ENCODE measurements at regions not wholly inside any gene's neighbourhood (a gene's known extent, or its start where the extent isn't known, plus 50 kb on each side); places are given as distances from the start of the nearest gene placed in this dataset.

- DNase-seq: no peak
These were observed 102.9 kb upstream of the RIOK3 start for GRCh38 chr18:23350188-23350587.

DNA sequence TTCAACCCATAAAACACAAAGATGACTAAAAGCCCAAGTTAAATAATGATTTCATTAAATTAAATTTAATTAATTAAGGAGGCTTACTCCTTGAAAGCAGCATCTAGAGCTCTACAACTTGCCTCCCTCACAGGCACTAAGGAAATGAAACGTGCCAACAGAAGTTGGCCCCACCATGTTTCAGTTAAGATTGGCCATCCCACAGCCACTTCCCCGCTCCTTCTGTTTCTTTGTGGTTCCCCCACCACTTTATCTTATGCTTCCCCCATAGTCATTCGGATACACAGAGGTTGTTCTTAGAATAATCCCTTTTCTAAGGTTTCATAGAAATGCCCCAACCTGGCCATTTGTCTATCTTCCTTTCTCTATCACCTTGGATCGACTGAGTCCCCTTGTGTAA, 101.6 kb upstream of the RIOK3 start:
- no peak for DNase-seq

- DNase-seq: no peak
These were observed 101.0 kb upstream of the RIOK3 start for GRCh38 chr18:23352042-23352441.

GRCh38 chr18:23353459-23353858, 99.6 kb upstream of the RIOK3 start:
- no peak for DNase-seq

- no peak for DNase-seq
These were observed 98.5 kb upstream of the RIOK3 start for GRCh38 chr18:23354625-23355024.

DNA sequence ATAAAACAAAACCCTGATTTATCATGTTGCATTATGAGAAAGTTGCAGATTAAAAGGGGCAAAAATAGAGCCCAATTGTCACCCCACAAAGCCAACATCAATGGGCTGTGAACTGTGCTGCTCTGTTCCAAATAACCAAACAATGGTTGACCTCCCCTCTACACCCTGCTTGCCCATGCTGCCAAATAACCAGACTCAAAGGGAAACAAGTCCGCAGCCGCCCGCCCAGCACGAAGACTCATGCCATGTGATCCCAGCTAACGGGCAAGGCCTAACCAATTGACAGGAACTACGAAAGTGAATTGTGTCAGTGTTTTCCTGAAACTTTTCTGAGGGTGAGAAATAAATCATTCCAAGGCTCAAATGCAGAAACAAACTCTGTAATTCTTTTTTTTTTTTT, 97.9 kb upstream of the RIOK3 start:
- no peak for DNase-seq

- no peak for DNase-seq
These were observed 96.7 kb upstream of the RIOK3 start for GRCh38 chr18:23356424-23356823.

DNA sequence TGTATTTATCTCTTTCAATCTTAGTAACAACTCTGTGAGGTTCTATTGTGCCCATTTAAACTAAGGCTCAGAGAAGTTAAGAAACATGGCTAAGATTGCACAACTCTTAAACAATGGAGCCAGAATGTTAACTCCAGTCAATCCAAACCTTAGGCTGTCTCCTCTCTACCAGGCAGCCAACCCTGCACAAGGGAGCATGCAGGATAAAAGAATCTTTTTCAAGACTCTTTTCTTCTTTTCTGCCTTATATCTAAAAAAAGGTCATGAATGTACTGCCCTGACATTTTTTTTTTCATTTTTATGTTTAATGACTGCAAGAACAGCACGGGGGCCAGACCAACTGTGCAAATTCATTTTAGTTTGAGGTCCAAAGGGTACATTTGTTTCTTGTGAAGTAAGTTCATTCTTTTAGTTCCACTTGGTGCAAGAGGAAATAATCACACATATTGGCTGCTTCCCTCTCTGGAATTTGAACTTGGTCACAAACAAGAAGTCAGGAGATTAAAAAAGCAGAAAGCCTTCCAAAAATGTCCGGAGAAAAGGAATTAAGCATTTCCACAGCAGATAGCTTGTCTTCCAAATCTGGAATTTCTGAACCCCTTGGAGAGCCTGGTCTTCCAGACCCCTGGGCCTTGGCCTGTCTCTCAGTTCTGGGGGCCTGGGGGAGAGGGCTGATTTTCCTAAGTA, 96.0 kb upstream of the RIOK3 start:
- DNase-seq: no peak

GRCh38 chr18:23357996-23358594, 95.0 kb upstream of the RIOK3 start:
- DNase-seq: no peak

- no peak for DNase-seq
These were observed 93.7 kb upstream of the RIOK3 start for GRCh38 chr18:23359421-23359820.

DNA sequence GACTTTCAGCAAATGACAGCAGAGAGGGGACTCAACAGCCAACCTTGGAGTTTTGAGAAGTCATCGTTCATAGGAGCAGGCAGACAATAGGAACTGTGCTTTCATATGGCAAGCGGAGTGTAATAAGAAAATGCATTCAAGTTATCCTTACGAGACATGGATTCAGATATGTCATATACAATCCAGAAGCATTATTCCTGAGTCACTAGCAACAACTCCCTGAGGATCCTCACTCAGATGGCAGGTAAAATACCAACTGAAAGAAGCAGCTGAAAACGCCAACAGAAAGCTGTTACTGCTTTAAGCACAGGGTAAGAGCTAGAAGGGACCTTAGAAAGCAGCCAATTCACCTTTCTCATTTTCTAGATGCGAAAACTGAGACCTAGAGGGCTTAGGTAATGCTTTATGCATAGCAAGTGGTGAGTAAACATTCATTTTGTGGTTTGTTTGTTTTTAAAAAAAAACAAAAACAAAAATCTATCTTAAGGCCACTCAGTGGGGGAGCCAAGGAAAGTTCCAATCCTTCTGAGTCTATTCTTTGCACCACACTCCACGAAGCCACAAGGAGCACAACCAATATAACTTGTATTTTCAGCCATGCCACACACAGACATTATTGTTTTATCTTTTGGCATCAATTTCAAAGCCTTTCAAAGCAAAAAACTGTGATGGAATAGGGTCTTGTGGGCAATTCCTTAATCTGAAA, 89.1 kb upstream of the RIOK3 start:
- no peak for DNase-seq

GRCh38 chr18:23365602-23366001, 87.5 kb upstream of the RIOK3 start:
- DNase-seq: no peak

GRCh38 chr18:23369266-23369665, 83.8 kb upstream of the RIOK3 start:
- no peak for DNase-seq

- DNase-seq: no peak
These were observed 79.5 kb upstream of the RIOK3 start for GRCh38 chr18:23373570-23373969.

DNA sequence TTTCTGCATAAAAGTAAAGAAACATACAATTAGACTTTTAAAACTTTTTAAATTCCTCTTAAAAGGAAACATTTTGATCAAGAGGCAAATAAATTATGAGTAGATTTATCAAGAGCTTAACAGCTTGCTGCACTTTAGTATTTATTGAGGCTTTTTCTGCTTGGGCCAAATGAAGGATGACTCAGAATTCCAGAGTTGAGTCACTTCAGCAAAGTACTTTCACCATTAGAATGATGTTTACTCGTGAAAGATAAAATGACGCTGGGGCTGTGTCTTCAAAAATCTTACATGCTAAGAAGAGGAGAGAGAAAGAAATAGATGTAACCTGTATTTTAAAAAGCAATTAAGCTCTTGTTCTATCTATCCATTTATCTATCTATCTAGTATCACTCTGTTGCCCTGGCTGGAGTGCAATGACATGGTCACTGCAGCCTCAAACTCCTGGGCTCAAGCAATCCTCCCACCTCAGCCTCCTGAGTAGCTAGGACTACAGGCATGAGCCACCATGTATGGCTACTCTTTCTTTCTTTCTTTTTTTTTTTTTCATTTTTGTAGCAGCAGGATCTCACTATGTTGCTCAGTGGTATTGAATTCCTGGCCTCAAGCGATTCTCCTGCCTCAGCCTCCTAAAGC, 75.3 kb upstream of the RIOK3 start:
- DNase-seq: no peak

GRCh38 chr18:23378302-23378686, 74.8 kb upstream of the RIOK3 start:
- no peak for DNase-seq

DNA sequence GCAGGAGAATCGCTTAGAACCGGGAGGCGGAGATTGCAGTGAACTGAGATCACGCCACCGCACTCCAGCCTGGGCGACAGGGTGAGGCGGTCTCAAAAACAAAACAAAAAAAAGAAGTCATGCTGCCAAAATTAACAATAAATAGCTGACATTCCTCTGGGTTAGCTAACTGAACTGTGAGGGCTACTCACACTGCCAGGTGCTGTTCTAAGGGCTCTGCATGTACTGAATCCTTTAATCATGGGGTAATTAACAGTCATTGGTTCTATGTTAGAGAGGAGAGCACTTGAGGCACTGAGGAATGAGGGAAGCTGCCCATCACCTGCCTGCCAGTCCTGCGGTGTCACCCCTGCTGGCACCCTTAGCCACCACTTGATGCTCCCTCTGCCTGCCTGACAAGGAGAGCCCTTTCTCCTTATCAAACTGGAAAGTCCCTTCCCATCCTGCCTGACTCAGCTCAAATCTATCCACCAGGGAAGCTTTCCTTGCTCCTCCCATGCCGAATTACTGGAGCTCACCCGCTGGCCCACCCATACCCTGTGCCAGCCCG, 73.0 kb upstream of the RIOK3 start:
- no peak for DNase-seq

DNA sequence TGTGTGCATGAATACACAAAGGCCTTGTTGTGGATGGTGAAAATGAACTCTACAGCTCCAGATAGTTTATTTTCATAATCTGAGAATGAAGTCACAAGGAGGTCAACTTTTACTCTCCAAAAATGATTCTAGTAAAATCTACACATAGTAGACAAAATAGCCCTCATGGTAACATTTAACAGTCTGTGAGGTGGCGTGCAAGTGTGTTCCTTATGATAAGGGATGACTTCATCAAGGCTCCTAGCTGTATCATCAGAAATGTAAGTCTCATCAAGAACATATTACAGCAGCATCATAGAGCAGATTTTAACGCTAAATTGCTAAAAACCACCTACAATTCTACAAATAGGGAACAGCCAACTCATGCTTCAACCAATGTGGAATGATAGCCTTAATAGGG, 72.3 kb upstream of the RIOK3 start:
- DNase-seq: no peak

GRCh38 chr18:23383494-23383893, 69.6 kb upstream of the RIOK3 start:
- no peak for DNase-seq

DNA sequence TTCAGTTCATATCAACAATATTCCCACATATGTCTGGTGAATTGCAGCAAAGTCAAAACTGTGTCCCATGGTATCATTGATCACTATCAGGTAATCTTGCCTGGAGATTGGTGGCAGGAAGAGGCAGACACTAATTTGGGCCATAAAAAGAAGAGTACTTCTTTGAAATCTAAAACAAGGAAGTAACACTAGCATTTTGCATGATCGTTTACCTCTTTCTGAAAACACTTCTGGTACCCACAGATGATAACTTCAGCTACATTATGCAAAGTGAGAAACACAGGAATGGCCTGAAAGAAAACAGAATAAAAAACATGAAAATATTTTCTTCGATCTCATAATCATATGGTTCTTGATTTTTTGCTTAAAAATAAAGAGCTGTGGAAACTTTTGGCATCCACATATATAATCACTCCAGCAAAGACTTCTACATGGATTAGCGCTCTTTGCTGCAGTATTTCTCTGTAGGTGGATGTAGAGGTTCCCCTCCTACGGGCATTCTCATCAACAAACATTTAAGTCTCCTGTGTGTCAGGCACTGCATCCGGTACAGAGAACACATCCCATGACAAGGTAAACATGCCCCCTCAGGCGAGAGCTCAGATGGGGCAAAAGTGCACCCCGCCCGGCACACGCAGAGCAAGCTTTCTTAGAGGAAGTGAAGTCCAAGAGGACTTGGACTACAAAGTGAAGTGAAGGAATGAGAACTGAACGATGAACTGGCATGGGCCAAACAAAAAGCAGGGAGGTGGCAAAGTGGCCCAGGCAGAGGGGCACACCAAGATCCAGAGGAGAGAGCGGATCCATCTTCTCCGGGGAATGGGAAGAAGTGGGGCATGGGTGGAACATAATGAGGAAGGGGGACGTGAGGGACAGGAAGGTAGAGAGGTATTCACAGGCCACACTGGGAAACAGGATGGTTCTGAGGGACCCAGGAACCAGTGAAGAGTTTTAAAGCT, 68.0 kb upstream of the RIOK3 start:
- no peak for DNase-seq

- no peak for DNase-seq
These were observed 66.8 kb upstream of the RIOK3 start for GRCh38 chr18:23386317-23386716.

DNA sequence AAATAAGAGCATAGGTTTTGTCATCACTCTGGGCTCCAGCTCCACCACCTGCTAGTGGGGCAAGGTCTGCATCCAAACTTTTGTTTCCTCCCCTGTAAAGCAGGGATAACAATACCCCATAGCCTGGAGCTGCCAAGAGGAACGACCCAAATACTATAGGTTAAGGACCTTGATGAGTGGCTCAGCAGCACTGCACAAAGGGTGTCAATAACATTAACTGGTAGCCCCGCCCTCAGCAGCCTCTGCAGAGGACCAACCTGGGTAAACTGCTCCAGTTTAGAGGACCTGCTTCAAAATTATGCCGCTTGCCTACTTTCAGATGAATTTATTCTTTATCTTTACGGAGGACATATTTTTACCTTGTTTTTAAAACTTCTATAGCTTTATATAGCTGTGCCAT, 65.8 kb upstream of the RIOK3 start:
- no peak for DNase-seq

DNA sequence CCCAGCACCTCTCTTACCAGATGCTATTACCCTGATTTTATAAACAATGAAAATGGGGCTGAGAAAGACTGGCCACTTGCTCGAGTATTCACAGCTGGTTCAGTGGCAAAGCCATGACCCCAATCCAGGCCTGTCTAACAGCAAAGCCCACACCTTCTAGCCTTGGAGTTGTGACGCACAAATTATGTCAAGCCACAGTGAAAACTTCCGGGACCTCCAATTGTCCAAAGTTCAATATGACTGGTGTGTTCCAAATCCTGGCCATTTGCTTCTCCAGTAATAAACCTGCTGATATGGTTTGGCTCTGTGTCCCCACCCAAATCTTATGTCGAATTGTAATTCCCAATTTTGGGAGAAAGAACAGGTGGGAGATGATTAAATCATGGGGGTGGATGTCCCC, 64.7 kb upstream of the RIOK3 start:
- DNase-seq: no peak

Data from CD4-positive, alpha-beta T cell treated with Interleukin-21 for 1 hour (primary cell).